Ectodermal cell (in vitro differentiated cells): ENCODE measurements at regions not wholly inside any gene's neighbourhood (a gene's known extent, or its start where the extent isn't known, plus 50 kb on each side); places are given as distances from the start of the nearest gene placed in this dataset.
"Not testable (repeated sequence)": the region's sequence is repeated elsewhere in the genome, so short reads cannot be mapped to it uniquely, and the experiment has no call there.

Source experiments
- H3K27ac ChIP-seq: 2 replicates; pipeline ENCODE4 v1.7.0; 2013; ENCODE audit warnings: mild to moderate bottlenecking, low read depth, low read length; ENCODE audit not compliant: insufficient read depth, poor library complexity, severe bottlenecking
- H3K27me3 ChIP-seq: 2 replicates; pipeline ENCODE4 v1.7.0; 2013; ENCODE audit warnings: mild to moderate bottlenecking, low read length; ENCODE audit not compliant: insufficient read depth, control insufficient read depth, poor library complexity, severe bottlenecking
- H3K36me3 ChIP-seq: one replicate; pipeline ENCODE4 v1.7.0; 2013; ENCODE audit warnings: low read length; ENCODE audit not compliant: control insufficient read depth, insufficient read depth
- H3K4me1 ChIP-seq: one replicate; pipeline ENCODE4 v1.7.0; 2013; ENCODE audit warnings: low read length; ENCODE audit not compliant: control insufficient read depth, insufficient read depth
- H3K4me3 ChIP-seq: 2 replicates; pipeline ENCODE4 v1.7.0; 2013; ENCODE audit warnings: low read depth, low read length, control low read depth; ENCODE audit not compliant: insufficient read depth
- H3K9me3 ChIP-seq: 2 replicates; pipeline ENCODE4 v1.7.0; 2013; ENCODE audit warnings: mild to moderate bottlenecking, low read length, moderate library complexity; ENCODE audit not compliant: control insufficient read depth
- WGBS, 2 experiments: methylation state at CpG; one replicate each; pipeline ENCODE4 v1.1.7; 2013; ENCODE audit warnings: missing lambda C conversion rate in 2 of 2; 5-methylcytosine and 5-hydroxymethylcytosine counted together

DNA sequence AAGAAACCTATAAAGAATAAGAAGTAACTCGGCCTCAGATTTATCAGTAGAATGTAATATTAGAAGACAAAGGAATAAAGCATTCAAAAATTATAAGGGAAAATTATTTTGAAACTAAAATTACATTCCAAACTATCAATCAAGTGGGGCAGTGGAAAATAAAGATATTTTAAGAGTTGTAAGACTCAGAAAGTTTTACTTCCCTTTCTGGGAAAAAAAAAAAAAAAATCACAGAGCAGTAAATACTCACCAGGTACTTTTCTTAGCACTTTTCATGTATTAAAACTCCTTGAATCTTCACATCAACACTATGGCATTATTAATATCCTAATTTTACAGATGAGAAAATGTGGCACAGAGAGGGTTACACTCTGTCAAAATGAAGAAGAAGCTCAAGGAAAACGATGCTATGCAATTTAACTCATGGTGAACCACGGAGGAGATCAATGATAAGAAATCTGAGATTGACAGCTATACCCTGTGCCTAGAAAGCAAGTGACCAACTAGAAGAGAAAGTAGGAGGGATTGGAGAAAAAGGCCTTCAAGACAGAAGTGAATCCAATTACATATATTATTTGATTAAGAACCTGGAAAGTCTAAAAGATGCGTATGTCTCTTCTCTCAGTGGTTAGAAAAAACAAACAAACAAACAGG is 238.9 kb upstream of the ID2 start:
- WGBS, 2 experiments, result 77 to 81% methylated on average over 2 of the region's 4 CpGs
- no peaks in the 10 kb centered on the region for H3K27me3 ChIP-seq
- no peak overlapping the region for H3K4me3 ChIP-seq
- H3K4me1 ChIP-seq, result peaks cover 5% of the 10 kb centered on the region
- no peaks in the 10 kb centered on the region for H3K36me3 ChIP-seq
- no peaks in the 10 kb centered on the region for H3K9me3 ChIP-seq
- H3K27ac ChIP-seq, result no peak overlapping the region

DNA sequence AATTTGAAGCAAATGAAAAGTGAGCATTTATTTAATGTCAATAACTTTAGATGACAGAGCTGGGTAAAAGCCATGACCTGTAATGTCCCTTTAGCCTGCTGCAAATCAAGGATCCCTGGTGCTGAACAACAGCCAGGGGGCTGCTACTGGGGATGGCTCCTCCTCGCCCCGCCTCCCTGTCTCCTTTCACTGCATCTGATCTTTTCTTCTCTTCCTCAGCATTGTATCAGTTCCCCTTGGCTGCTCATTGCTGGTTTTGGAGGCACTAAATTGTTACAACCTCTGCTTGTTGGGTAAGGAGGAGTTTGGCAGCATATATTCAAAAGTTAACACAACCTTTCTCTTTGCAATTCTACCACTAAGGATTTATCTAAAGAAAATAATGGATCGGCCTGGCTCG is 236.3 kb upstream of the ID2 start:
- no peaks in the 10 kb centered on the region for H3K27me3 ChIP-seq
- H3K4me1 ChIP-seq, result peaks cover 5% of the 10 kb centered on the region
- H3K9me3 ChIP-seq, result no peaks in the 10 kb centered on the region
- WGBS, 2 experiments, result 24 to 30% methylated on average over 4 of the region's 4 CpGs
- H3K27ac ChIP-seq, result no peak overlapping the region
- no peak overlapping the region for H3K4me3 ChIP-seq
- no peaks in the 10 kb centered on the region for H3K36me3 ChIP-seq

- H3K27me3 ChIP-seq, H3K9me3 ChIP-seq, H3K36me3 ChIP-seq, H3K27ac ChIP-seq, H3K4me3 ChIP-seq, H3K4me1 ChIP-seq: not testable (repeated sequence)
- 94 to 97% methylated on average over 3 of the region's 3 CpGs for WGBS, 2 experiments
Measured at GRCh38 chr2:8446751-8447150, 235.1 kb upstream of the ID2 start.

- Histone ChIP-seq H3K4me3 (no peak overlapping the region), H3K4me1 (peaks cover 5% of the 10 kb centered on the region), H3K27ac (no peak overlapping the region), H3K9me3 (no peaks in the 10 kb centered on the region), H3K27me3 (no peaks in the 10 kb centered on the region), H3K36me3 (no peaks in the 10 kb centered on the region)
- WGBS, 2 experiments, result 91 to 97% methylated on average over 3 of the region's 3 CpGs
Measured at GRCh38 chr2:8447610-8448221, 234.1 kb upstream of the ID2 start.

GRCh38 chr2:8448824-8449556 is 232.9 kb upstream of the ID2 start:
- Histone ChIP-seq H3K4me3 (no peak overlapping the region), H3K27me3 (no peaks in the 10 kb centered on the region), H3K27ac (no peak overlapping the region), H3K36me3 (no peaks in the 10 kb centered on the region), H3K4me1 (peaks cover 5% of the 10 kb centered on the region), H3K9me3 (no peaks in the 10 kb centered on the region)
- WGBS, 2 experiments, result 92 to 94% methylated on average over 10 of the region's 10 CpGs

- no peaks in the 10 kb centered on the region for H3K36me3 ChIP-seq
- no peaks in the 10 kb centered on the region for H3K4me1 ChIP-seq
- WGBS, 2 experiments, result 94 to 98% methylated on average over 5 of the region's 5 CpGs
- H3K9me3 ChIP-seq, result no peaks in the 10 kb centered on the region
- H3K27ac ChIP-seq, result no peak overlapping the region
- no peaks in the 10 kb centered on the region for H3K27me3 ChIP-seq
- H3K4me3 ChIP-seq, result no peak overlapping the region
Measured at GRCh38 chr2:8451273-8451672, 230.6 kb upstream of the ID2 start.

DNA sequence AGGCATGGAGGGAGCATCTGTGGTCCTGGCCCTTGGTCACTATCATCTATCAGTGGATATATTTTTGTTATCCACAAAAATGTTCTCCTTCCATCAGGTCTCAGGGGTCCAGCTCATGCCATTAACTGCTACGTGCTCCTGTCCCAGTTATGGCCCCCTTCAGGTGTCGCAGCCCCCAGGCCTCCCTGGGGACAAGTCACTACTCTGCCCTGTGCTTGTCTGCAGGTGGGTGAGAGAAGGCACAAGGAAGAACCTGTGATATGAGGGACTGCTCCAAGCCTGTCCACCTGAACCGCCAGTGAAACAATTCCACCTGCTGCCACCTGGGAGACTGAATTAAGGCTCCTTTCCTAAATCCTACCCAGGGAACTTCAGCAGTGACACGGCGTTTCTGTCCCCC is 229.6 kb upstream of the ID2 start:
- WGBS, 2 experiments, result 74 to 76% methylated on average over 5 of the region's 5 CpGs
- H3K4me1 ChIP-seq, result no peaks in the 10 kb centered on the region
- H3K36me3 ChIP-seq, result no peaks in the 10 kb centered on the region
- no peaks in the 10 kb centered on the region for H3K9me3 ChIP-seq
- no peak overlapping the region for H3K4me3 ChIP-seq
- no peak overlapping the region for H3K27ac ChIP-seq
- H3K27me3 ChIP-seq, result no peaks in the 10 kb centered on the region

- H3K4me3 ChIP-seq, result no peak overlapping the region
- H3K27me3 ChIP-seq, result no peaks in the 10 kb centered on the region
- H3K4me1 ChIP-seq, result no peaks in the 10 kb centered on the region
- H3K27ac ChIP-seq, result no peak overlapping the region
- WGBS, 2 experiments, result 94 to 95% methylated on average over 15 of the region's 15 CpGs
- H3K9me3 ChIP-seq, result no peaks in the 10 kb centered on the region
- no peaks in the 10 kb centered on the region for H3K36me3 ChIP-seq
Measured at GRCh38 chr2:8452979-8453903, 228.6 kb upstream of the ID2 start.

- 89% methylated on average over 12 of the region's 12 CpGs for WGBS, 2 experiments
- Histone ChIP-seq H3K4me1 (no peaks in the 10 kb centered on the region), H3K27ac (no peak overlapping the region), H3K36me3 (no peaks in the 10 kb centered on the region), H3K9me3 (no peaks in the 10 kb centered on the region), H3K27me3 (no peaks in the 10 kb centered on the region), H3K4me3 (no peak overlapping the region)
Measured at GRCh38 chr2:8453904-8454302, 228.0 kb upstream of the ID2 start.

- no peak overlapping the region for H3K27ac ChIP-seq
- 93 to 94% methylated on average over 6 of the region's 6 CpGs for WGBS, 2 experiments
- no peaks in the 10 kb centered on the region for H3K9me3 ChIP-seq
- no peaks in the 10 kb centered on the region for H3K27me3 ChIP-seq
- no peaks in the 10 kb centered on the region for H3K36me3 ChIP-seq
- H3K4me1 ChIP-seq, result no peaks in the 10 kb centered on the region
- no peak overlapping the region for H3K4me3 ChIP-seq
Measured at GRCh38 chr2:8454797-8455196, 227.1 kb upstream of the ID2 start.
